Fibroblast of skin of right quadriceps (primary cell): ENCODE measurements at regions not wholly inside any gene's neighbourhood (a gene's known extent, or its start where the extent isn't known, plus 50 kb on each side); places are given as distances from the start of the nearest gene placed in this dataset.
A peak's percentile ranks its signal among the peaks of the same experiment; 100 is the strongest.
"Not testable (repeated sequence)": the region's sequence is repeated elsewhere in the genome, so short reads cannot be mapped to it uniquely, and the experiment has no call there.

ENCODE experiments used
- DNase-seq: peaks from one replicate; pipeline ENCODE4 v3.0.0-alpha.2; 2013

GRCh38 chr5:167853421-167853820 lies 438.0 kb upstream of the WWC1 start:
- peak; percentile 91 for DNase-seq

GRCh38 chr5:167855818-167856217 lies 435.6 kb upstream of the WWC1 start:
- no peak for DNase-seq

- DNase-seq = no peak
These were observed 434.1 kb upstream of the WWC1 start for GRCh38 chr5:167857321-167857720.

- DNase-seq = not testable (repeated sequence)
These were observed 433.1 kb upstream of the WWC1 start for GRCh38 chr5:167858186-167858855.

- no peak for DNase-seq
These were observed 430.1 kb upstream of the WWC1 start for GRCh38 chr5:167861129-167861927.

GRCh38 chr5:167861928-167862426 lies 429.5 kb upstream of the WWC1 start:
- DNase-seq = no peak

GRCh38 chr5:167863883-167864282 lies 427.6 kb upstream of the WWC1 start:
- DNase-seq = no peak

GRCh38 chr5:167864801-167865200 lies 426.6 kb upstream of the WWC1 start:
- DNase-seq = peak; percentile 35

GRCh38 chr5:167866797-167867196 lies 424.6 kb upstream of the WWC1 start:
- DNase-seq = no peak

- DNase-seq = no peak
These were observed 424.2 kb upstream of the WWC1 start for GRCh38 chr5:167867281-167867680.

GRCh38 chr5:167869125-167869524 lies 422.3 kb upstream of the WWC1 start:
- no peak for DNase-seq

- DNase-seq = peak; percentile 86
These were observed 421.4 kb upstream of the WWC1 start for GRCh38 chr5:167870055-167870454.

- peak; percentile 59 for DNase-seq
These were observed 420.4 kb upstream of the WWC1 start for GRCh38 chr5:167871091-167871490.

- no peak for DNase-seq
These were observed 418.7 kb upstream of the WWC1 start for GRCh38 chr5:167872791-167873190.

- DNase-seq = no peak
These were observed 414.2 kb upstream of the WWC1 start for GRCh38 chr5:167877114-167877722.

- DNase-seq = no peak
These were observed 413.5 kb upstream of the WWC1 start for GRCh38 chr5:167877924-167878323.

GRCh38 chr5:167880420-167880819 lies 411.0 kb upstream of the WWC1 start:
- peak; percentile 39 for DNase-seq

GRCh38 chr5:167881041-167881440 lies 410.4 kb upstream of the WWC1 start:
- no peak for DNase-seq

GRCh38 chr5:167886196-167886595 lies 405.2 kb upstream of the WWC1 start:
- DNase-seq = peak; percentile 52

GRCh38 chr5:167888393-167888792 lies 403.1 kb upstream of the WWC1 start:
- no peak for DNase-seq

GRCh38 chr5:167889276-167889675 lies 402.2 kb upstream of the WWC1 start:
- no peak for DNase-seq

- no peak for DNase-seq
These were observed 398.9 kb upstream of the WWC1 start for GRCh38 chr5:167892352-167893115.

GRCh38 chr5:167893271-167893670 lies 398.2 kb upstream of the WWC1 start:
- DNase-seq = no peak
